GM21529 (cell line): ENCODE measurements at regions not wholly inside any gene's neighbourhood (a gene's known extent, or its start where the extent isn't known, plus 50 kb on each side); places are given as distances from the start of the nearest gene placed in this dataset.
"Not testable (repeated sequence)": the region's sequence is repeated elsewhere in the genome, so short reads cannot be mapped to it uniquely, and the experiment has no call there.

Experiments
- ATAC-seq: cut with Tn5 transposase; IDR thresholded peaks from one replicate; pipeline ENCODE4 v1.9.1; 2021; ENCODE audit not compliant: unreplicated experiment

GRCh38 chr5:86337667-86338460, 279.9 kb upstream of the COX7C start:
- no peak for ATAC-seq

- no peak for ATAC-seq
These were observed 263.1 kb upstream of the COX7C start for GRCh38 chr5:86354664-86355063.

- ATAC-seq, result no peak
These were observed 256.9 kb upstream of the COX7C start for GRCh38 chr5:86360801-86361200.

GRCh38 chr5:86371061-86371460, 246.7 kb upstream of the COX7C start:
- no peak for ATAC-seq

GRCh38 chr5:86374611-86375010, 243.1 kb upstream of the COX7C start:
- no peak for ATAC-seq

GRCh38 chr5:86376214-86376613, 241.5 kb upstream of the COX7C start:
- no peak for ATAC-seq

GRCh38 chr5:86403190-86403589, 214.6 kb upstream of the COX7C start:
- ATAC-seq, result no peak

- no peak for ATAC-seq
These were observed 213.5 kb upstream of the COX7C start for GRCh38 chr5:86404256-86404655.

GRCh38 chr5:86407711-86408110, 210.0 kb upstream of the COX7C start:
- ATAC-seq, result no peak

- ATAC-seq, result no peak
These were observed 206.1 kb upstream of the COX7C start for GRCh38 chr5:86411596-86411995.

GRCh38 chr5:86427158-86427557, 190.6 kb upstream of the COX7C start:
- no peak for ATAC-seq

- no peak for ATAC-seq
These were observed 178.1 kb upstream of the COX7C start for GRCh38 chr5:86439593-86440110.

- ATAC-seq, result no peak
These were observed 175.6 kb upstream of the COX7C start for GRCh38 chr5:86442036-86442745.

- ATAC-seq, result no peak
These were observed 170.4 kb upstream of the COX7C start for GRCh38 chr5:86447362-86447761.

- no peak for ATAC-seq
These were observed 165.5 kb upstream of the COX7C start for GRCh38 chr5:86452251-86452650.

- ATAC-seq, result no peak
These were observed 157.2 kb upstream of the COX7C start for GRCh38 chr5:86460519-86460918.

GRCh38 chr5:86461169-86461956, 156.4 kb upstream of the COX7C start:
- no peak for ATAC-seq

GRCh38 chr5:86463339-86463738, 154.4 kb upstream of the COX7C start:
- ATAC-seq, result no peak

- ATAC-seq, result no peak
These were observed 152.5 kb upstream of the COX7C start for GRCh38 chr5:86465052-86465838.

GRCh38 chr5:86466721-86467120, 151.0 kb upstream of the COX7C start:
- ATAC-seq, result not testable (repeated sequence)

GRCh38 chr5:86482008-86482407, 135.7 kb upstream of the COX7C start:
- no peak for ATAC-seq
